Endothelial cell of umbilical vein (primary cell): ENCODE measurements at regions not wholly inside any gene's neighbourhood (a gene's known extent, or its start where the extent isn't known, plus 50 kb on each side); places are given as distances from the start of the nearest gene placed in this dataset.

ENCODE experiments used
- BruUV-seq: library from RNA; stranded (reverse); fragments of 400-500 nt; replicated peaks from 2 replicates; lab custom pipeline; 2021; lab: Mats Ljungman, UMichigan
- CTCF ChIA-PET: fragments of 300-600, 350-600 bp; sonication (Branson Sonifier 250); formaldehyde crosslinking; loops from one replicate; lab custom pipeline; 2021; ENCODE audit warnings: antibody characterized with exemption, inconsistent platforms; lab: Charles Lee
- POLR2A ChIA-PET: fragments of 300-600, 350-600 bp; sonication (Branson Sonifier 250); formaldehyde crosslinking; loops from one replicate; lab custom pipeline; 2021; ENCODE audit warnings: antibody characterized with exemption, inconsistent platforms; lab: Charles Lee
- DNase-seq: peaks from one replicate; pipeline ENCODE4 v3.0.0-alpha.2; 2011; ENCODE audit warnings: low read depth, low spot score
- FAIRE-seq: peaks from 2 replicates; lab custom pipeline; 2011; peaks lifted over from hg19 to GRCh38; lab: Jason Lieb, UNC
- H2AFZ ChIP-seq: 2 replicates; pipeline ENCODE4 v1.6.0; 2012; ENCODE audit warnings: low read depth, low read length, control low read depth, inconsistent platforms
- H3K27ac ChIP-seq: 2 replicates; pipeline ENCODE4 v1.5.1; 2011; ENCODE audit warnings: low read depth, mild to moderate bottlenecking, control low read depth, low read length, moderate library complexity; ENCODE audit not compliant: insufficient read depth
- H3K27me3 ChIP-seq, 2 experiments: 2 replicates each; pipeline versions ENCODE4 v1.6.0 to v1.6.1; 2011; ENCODE audit warnings: low read length in 2 of 2, mixed read lengths in 1 of 2; ENCODE audit not compliant: control insufficient read depth in 2 of 2, insufficient read depth in 2 of 2
- H3K36me3 ChIP-seq, 2 experiments: 2 replicates in 1 of 2; 3 replicates in 1 of 2; pipeline ENCODE4 v1.5.1; 2011; ENCODE audit warnings: low read length in 2 of 2, mild to moderate bottlenecking in 1 of 2, moderate library complexity in 1 of 2; ENCODE audit not compliant: control insufficient read depth in 2 of 2, insufficient read depth in 2 of 2; ENCODE audit errors: extremely low read depth in 1 of 2
- H3K4me1 ChIP-seq: 3 replicates; pipeline ENCODE4 v1.5.1; 2011; ENCODE audit warnings: mild to moderate bottlenecking, low read length; ENCODE audit not compliant: control insufficient read depth, insufficient read depth; ENCODE audit errors: extremely low read depth
- H3K4me2 ChIP-seq: 2 replicates; pipeline ENCODE4 v1.6.1; 2011; ENCODE audit warnings: low read length, control low read depth, mixed read lengths; ENCODE audit not compliant: insufficient read depth
- H3K4me3 ChIP-seq, 3 experiments: fragments of 200-600 bp in 1 of 3; sonication (generic), shearing (Covaris generic) in 1 of 3; replicated peaks in 1 of 3; 2 replicates each; pipeline ENCODE4 v1.5.1; 2011 to 2016; ENCODE audit warnings: control low read depth in 3 of 3, low read length in 3 of 3, mild to moderate bottlenecking in 2 of 3, inconsistent platforms in 1 of 3, low read depth in 1 of 3, moderate library complexity in 1 of 3; ENCODE audit not compliant: insufficient read depth in 1 of 3
- H3K79me2 ChIP-seq: 2 replicates; pipeline ENCODE4 v1.6.0; 2012; ENCODE audit warnings: low read length, inconsistent platforms; ENCODE audit not compliant: control insufficient read depth, insufficient read depth
- H3K9ac ChIP-seq: replicated peaks from 2 replicates; pipeline ENCODE3; 2011; ENCODE audit warnings: low read length, control low read depth; ENCODE audit not compliant: insufficient read depth; ENCODE audit errors: extremely low read depth
- H3K9me1 ChIP-seq: replicated peaks from 3 replicates; pipeline ENCODE4 v1.6.0; 2011; ENCODE audit warnings: mild to moderate bottlenecking, low read length; ENCODE audit not compliant: control insufficient read depth, insufficient read depth; ENCODE audit errors: extremely low read depth
- H3K9me3 ChIP-seq: replicated peaks from 2 replicates; pipeline ENCODE4 v1.5.1; 2012; ENCODE audit warnings: low read length, inconsistent platforms; ENCODE audit not compliant: control insufficient read depth, insufficient read depth
- H4K20me1 ChIP-seq: replicated peaks from 2 replicates; pipeline ENCODE3; 2011; ENCODE audit warnings: mild to moderate bottlenecking, low read length; ENCODE audit not compliant: control insufficient read depth, insufficient read depth; ENCODE audit errors: extremely low read depth
- CTCF ChIP-seq, 2 donors: IDR thresholded peaks; 1 replicate in 1 of 2; 2 replicates in 1 of 2; pipeline ENCODE4 v1.5.1; 2011; ENCODE audit warnings: low read length in 2 of 2, mild to moderate bottlenecking in 2 of 2, moderate library complexity in 2 of 2, control low read depth in 1 of 2, inconsistent platforms in 1 of 2, low read depth in 1 of 2; ENCODE audit not compliant: insufficient read depth in 1 of 2; ENCODE audit errors: extremely low read depth in 1 of 2
- EZH2 ChIP-seq: IDR thresholded peaks from 2 replicates; pipeline ENCODE4 v1.6.1; 2012; ENCODE audit warnings: borderline replicate concordance, low read depth, mild to moderate bottlenecking, moderate library complexity, low read length, inconsistent platforms; ENCODE audit not compliant: severe bottlenecking
- FOS ChIP-seq: IDR thresholded peaks from 2 replicates; pipeline ENCODE4 v1.6.1; 2011; ENCODE audit warnings: mild to moderate bottlenecking, low read length, moderate library complexity, borderline replicate concordance; ENCODE audit not compliant: insufficient read depth
- GATA2 ChIP-seq: IDR thresholded peaks from 2 replicates; pipeline ENCODE4 v1.7.0; 2011; ENCODE audit warnings: low read depth, mild to moderate bottlenecking, moderate library complexity, mixed read lengths, low read length; ENCODE audit not compliant: insufficient read length, insufficient read depth
- JUN ChIP-seq: IDR thresholded peaks from 2 replicates; pipeline ENCODE4 v1.6.1; 2011; ENCODE audit warnings: borderline replicate concordance, low read depth; ENCODE audit not compliant: insufficient read length, insufficient read depth
- MAX ChIP-seq: IDR thresholded peaks from 2 replicates; pipeline ENCODE4 v1.6.1; 2011; ENCODE audit not compliant: insufficient read depth, insufficient read length
- MYC ChIP-seq: IDR thresholded peaks from one replicate; pipeline ENCODE4 v1.6.1; 2011; ENCODE audit warnings: mild to moderate bottlenecking, low read depth, low read length
- POLR2A ChIP-seq: IDR thresholded peaks from 2 replicates; pipeline ENCODE4 v1.6.1; 2012; ENCODE audit warnings: low read depth, mild to moderate bottlenecking, control low read depth, low read length
- POLR2AphosphoS5 ChIP-seq: IDR thresholded peaks from 2 replicates; pipeline ENCODE4 v1.6.1; 2012; ENCODE audit warnings: low read depth, mild to moderate bottlenecking, control low read depth, low read length, moderate library complexity; ENCODE audit not compliant: insufficient read depth
- dilution Hi-C: fragments of 300-500 bp; cut with MboI; formaldehyde crosslinking; loops from one replicate; pipeline ENCODE4 v1.15.0; 2019; ENCODE audit warnings: low sequenced_read_pairs; ENCODE audit not compliant: extremely low pct_ligation_motif_present
- intact Hi-C: fragments of 100-400 bp; cut with micrococcal nuclease; formaldehyde crosslinking; loops from one replicate; pipeline ENCODE4 v1.10.0; 2022

GRCh38 chr1:59094001-59094400 lies 202.9 kb upstream of the FGGY start:
- Histone ChIP-seq H3K9ac (no peak overlapping the region), H3K4me3 (no peak overlapping the region), H3K36me3 (no peaks in the 10 kb centered on the region), H3K9me3 (no peaks in the 10 kb centered on the region), H3K27ac (no peak overlapping the region), H3K4me1 (no peaks in the 10 kb centered on the region), H3K4me2 (no peak overlapping the region), H3K9me1 (no peaks in the 10 kb centered on the region), H4K20me1 (no peaks in the 10 kb centered on the region), H3K79me2 (no peaks in the 10 kb centered on the region), H2AFZ (no peak overlapping the region), H3K27me3 (no peaks in the 10 kb centered on the region)
- POLR2A ChIA-PET: no interaction called here
- TF ChIP-seq POLR2A (no peak), JUN (no peak), POLR2AphosphoS5 (no peak), GATA2 (no peak), EZH2 (no peak), FOS (no peak), MYC (no peak)
- BruUV-seq: no TSS peak
- DNase-seq (no peak), FAIRE-seq (no peak)
- CTCF ChIA-PET: no interaction called here
- intact Hi-C loops: no loop called here
- dilution Hi-C loops: no loop called here

- FAIRE-seq (no peak), DNase-seq (no peak)
- Histone ChIP-seq H3K9me3 (no peaks in the 10 kb centered on the region), H3K4me1 (no peaks in the 10 kb centered on the region), H3K9me1 (no peaks in the 10 kb centered on the region), H3K9ac (no peak overlapping the region), H4K20me1 (no peaks in the 10 kb centered on the region), H2AFZ (no peak overlapping the region), H3K4me3 (no peak overlapping the region), H3K36me3 (no peaks in the 10 kb centered on the region), H3K27me3 (no peaks in the 10 kb centered on the region), H3K79me2 (no peaks in the 10 kb centered on the region), H3K4me2 (no peak overlapping the region), H3K27ac (no peak overlapping the region)
- no peak for TF ChIP-seq GATA2
- no peak for TF ChIP-seq JUN
- TF ChIP-seq MYC: no peak
- no peak for TF ChIP-seq EZH2
- no peak for TF ChIP-seq MAX
- TF ChIP-seq CTCF (IDR thresholded peaks at IDR 0.05; ENCODE audit: extremely low read depth in 1 of 2, insufficient read depth in 1 of 2, low read depth in 1 of 2, low read length in 2 of 2): no peak
- TF ChIP-seq FOS: no peak
- TF ChIP-seq POLR2AphosphoS5: no peak
- TF ChIP-seq POLR2A: no peak
- ChIA-PET POLR2A (no interaction called here), CTCF (no interaction called here)
- intact Hi-C loops: no loop called here
- BruUV-seq: no TSS peak
- dilution Hi-C loops: no loop called here
Measured at GRCh38 chr1:59096501-59096900, 200.4 kb upstream of the FGGY start.
